Right lobe of liver (tissue), 6 donors: ENCODE measurements at regions not wholly inside any gene's neighbourhood (a gene's known extent, or its start where the extent isn't known, plus 50 kb on each side); places are given as distances from the start of the nearest gene placed in this dataset.

ENCODE experiments used
- ATAC-seq, 4 donors: fragments of 200-7000 bp; cut with Tn5 transposase; one replicate each; pipeline ENCODE4 v1.9.1; 2020; ENCODE audit warnings: mild to moderate bottlenecking in 4 of 4, moderate library complexity in 4 of 4
- DNase-seq, 3 donors: peaks; one replicate each; pipeline ENCODE4 v3.0.0-alpha.2; 2020
- H3K27ac ChIP-seq, 3 donors: fragments of 200-600 bp; one replicate each; pipeline ENCODE4 v1.8.0; 2022
- H3K27me3 ChIP-seq, 2 donors: fragments of 200-600 bp; one replicate each; pipeline ENCODE4 v1.8.0; 2022
- H3K36me3 ChIP-seq, 4 donors: fragments of 200-600 bp; sonication (generic) in 1 of 4; one replicate each; pipeline versions ENCODE4 v1.5.1 to v1.8.0; 2017 to 2022; ENCODE audit warnings: control low read depth in 1 of 4
- H3K4me1 ChIP-seq, 4 donors: fragments of 200-600 bp; sonication (generic) in 1 of 4; one replicate each; pipeline versions ENCODE4 v1.5.1 to v1.8.0; 2017 to 2022; ENCODE audit warnings: control low read depth in 1 of 4
- H3K4me3 ChIP-seq, 3 donors: fragments of 200-600 bp; one replicate each; pipeline ENCODE4 v1.8.0; 2022
- H3K9me3 ChIP-seq, 4 donors: fragments of 200-600 bp; sonication (generic) in 1 of 4; one replicate each; pipeline versions ENCODE4 v1.5.1 to v1.8.0; 2017 to 2022; ENCODE audit warnings: control low read depth in 1 of 4
- POLR2A ChIP-seq: fragments of 450-650 bp; IDR thresholded peaks from one replicate; pipeline ENCODE4 v1.6.1; 2017; ENCODE audit warnings: antibody characterized with exemption, mild to moderate bottlenecking
- WGBS: methylation state at CpG from one replicate; pipeline ENCODE4 v1.1.6; 2018; ENCODE audit warnings: low coverage, low lambda C conversion rate; ENCODE audit not compliant: insufficient coverage; ENCODE audit errors: missing lambda C conversion rate; 5-methylcytosine and 5-hydroxymethylcytosine counted together
- intact Hi-C, 2 donors: fragments of 100-400 bp; cut with DNase I; formaldehyde crosslinking; loops; one replicate each; pipeline versions ENCODE4 v1.11.2 to v1.14.1; 2022
- TF ChIP-seq, protein P1 (sequence below), 4 donors: fragments of 200-600 bp in 3 of 4; fragments of 450-650 bp in 1 of 4; IDR thresholded peaks; one replicate each; pipeline versions ENCODE4 v1.5.1 to v1.8.0; 2016 to 2022; ENCODE audit warnings: antibody characterized with exemption in 4 of 4, mild to moderate bottlenecking in 2 of 4
- donor health status: DM: no; HTN: yes; CAD: no.
- donor health status: DM: no; HTN: no; CAD: no.
- donor health status: DM: no; HTN: no; CAD: no.
- donor health status: DM: no; HTN: yes; CAD: no.
- donor health status: DM: no; HTN: yes; CAD: no.

DNA sequence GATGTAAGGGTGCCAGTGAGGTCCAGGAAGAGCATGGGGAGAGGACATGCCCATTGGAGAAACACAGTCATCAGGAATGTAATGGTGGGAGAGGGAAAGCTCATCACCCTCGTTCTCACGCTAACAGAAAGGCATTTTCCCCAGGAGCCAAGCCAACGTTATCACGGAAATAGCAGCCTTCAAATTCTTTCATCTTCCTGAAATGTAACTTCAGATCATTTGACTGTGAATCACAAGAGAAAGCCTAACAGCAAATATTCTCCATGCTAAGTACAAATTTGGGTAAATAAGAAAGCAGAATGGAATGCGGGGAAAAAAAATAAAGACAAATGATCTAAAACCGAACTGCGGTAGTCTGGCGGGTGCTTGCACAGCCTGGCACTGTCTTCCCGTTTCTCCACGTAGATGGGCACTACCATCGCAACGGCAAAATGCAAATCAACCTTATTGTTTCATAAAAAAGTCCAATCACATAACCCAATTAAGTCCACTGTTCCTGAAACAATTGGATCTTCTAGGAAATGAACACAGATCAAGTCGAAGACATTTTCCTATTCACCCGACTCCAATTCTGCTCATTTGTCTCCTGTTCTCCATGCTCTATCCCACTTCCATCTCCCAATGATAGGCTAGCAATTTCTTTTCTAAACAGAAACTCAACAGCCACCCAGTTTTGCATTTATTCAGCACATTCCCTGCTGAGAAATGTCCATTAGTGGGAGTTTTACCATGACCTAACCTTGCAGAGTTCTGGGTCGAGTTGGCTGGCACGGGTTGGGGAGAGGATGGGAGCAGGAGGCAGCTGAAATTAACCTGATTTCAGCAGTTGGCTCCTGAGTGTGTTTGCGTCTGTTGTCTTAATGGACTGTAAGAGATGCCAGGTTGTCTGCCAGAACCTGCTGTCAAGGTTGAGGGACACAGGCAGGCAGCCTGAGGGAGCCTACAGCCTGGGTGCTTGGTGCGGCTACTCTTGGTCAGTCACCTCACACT lies 74.6 kb upstream of the FRMD4A start:
- TF ChIP-seq, protein P1, sequence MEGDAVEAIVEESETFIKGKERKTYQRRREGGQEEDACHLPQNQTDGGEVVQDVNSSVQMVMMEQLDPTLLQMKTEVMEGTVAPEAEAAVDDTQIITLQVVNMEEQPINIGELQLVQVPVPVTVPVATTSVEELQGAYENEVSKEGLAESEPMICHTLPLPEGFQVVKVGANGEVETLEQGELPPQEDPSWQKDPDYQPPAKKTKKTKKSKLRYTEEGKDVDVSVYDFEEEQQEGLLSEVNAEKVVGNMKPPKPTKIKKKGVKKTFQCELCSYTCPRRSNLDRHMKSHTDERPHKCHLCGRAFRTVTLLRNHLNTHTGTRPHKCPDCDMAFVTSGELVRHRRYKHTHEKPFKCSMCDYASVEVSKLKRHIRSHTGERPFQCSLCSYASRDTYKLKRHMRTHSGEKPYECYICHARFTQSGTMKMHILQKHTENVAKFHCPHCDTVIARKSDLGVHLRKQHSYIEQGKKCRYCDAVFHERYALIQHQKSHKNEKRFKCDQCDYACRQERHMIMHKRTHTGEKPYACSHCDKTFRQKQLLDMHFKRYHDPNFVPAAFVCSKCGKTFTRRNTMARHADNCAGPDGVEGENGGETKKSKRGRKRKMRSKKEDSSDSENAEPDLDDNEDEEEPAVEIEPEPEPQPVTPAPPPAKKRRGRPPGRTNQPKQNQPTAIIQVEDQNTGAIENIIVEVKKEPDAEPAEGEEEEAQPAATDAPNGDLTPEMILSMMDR (IDR thresholded peaks at IDR 0.05) = no peak
- TF ChIP-seq POLR2A = no peak
- H3K4me1 ChIP-seq = no peaks in the 10 kb centered on the region
- DNase-seq (no peak), ATAC-seq (no peak)
- no peaks in the 10 kb centered on the region for H3K27me3 ChIP-seq
- H3K36me3 ChIP-seq = no peaks in the 10 kb centered on the region
- H3K27ac ChIP-seq = no peak overlapping the region
- no peak overlapping the region for H3K4me3 ChIP-seq
- intact Hi-C loops = no loop called here
- no peaks in the 10 kb centered on the region for H3K9me3 ChIP-seq
- 55% methylated on average over 17 of the region's 18 CpGs for WGBS

DNA sequence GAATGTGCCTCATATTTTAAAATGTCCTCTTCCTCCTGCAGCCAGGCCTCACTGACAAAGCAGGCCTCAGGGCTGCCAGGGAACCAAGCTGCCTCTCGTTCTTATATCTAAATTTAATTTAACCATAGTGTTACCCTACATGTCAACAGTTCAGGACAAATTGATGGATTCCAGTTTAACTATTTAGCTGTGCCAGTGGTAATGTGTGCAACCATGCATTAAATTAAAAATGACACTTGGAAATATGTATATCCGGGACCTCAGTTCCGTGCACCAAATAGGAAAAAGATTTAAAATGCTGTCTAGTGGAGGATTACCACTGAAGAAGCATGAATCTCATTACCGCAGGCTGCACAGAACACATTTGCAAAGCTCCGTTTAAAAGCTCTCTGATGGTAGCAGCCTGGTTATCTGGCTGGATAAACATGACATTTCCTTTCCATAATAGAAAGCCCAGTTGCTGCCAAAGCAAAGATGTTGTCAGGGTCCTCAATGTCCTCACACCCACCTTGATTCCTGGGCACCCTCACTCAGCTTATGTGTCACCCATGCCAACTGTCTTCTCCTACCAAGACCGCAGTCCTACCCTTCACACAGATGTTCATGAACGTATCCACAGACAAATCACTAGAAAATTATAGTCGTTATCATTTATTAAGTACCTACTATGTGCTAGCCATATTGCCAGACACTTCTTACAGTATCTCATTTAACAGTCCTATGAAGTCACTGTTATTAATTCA lies 73.3 kb upstream of the FRMD4A start:
- intact Hi-C loops = no loop called here
- WGBS = 58% methylated on average over 8 of the region's 8 CpGs
- H3K27me3 ChIP-seq = no peaks in the 10 kb centered on the region
- H3K4me1 ChIP-seq = no peaks in the 10 kb centered on the region
- H3K27ac ChIP-seq = no peak overlapping the region
- ATAC-seq (no peak), DNase-seq (no peak)
- no peaks in the 10 kb centered on the region for H3K9me3 ChIP-seq
- TF ChIP-seq, protein P1 (IDR thresholded peaks at IDR 0.05) = no peak
- TF ChIP-seq POLR2A = no peak
- H3K4me3 ChIP-seq = no peak overlapping the region
- no peaks in the 10 kb centered on the region for H3K36me3 ChIP-seq

DNA sequence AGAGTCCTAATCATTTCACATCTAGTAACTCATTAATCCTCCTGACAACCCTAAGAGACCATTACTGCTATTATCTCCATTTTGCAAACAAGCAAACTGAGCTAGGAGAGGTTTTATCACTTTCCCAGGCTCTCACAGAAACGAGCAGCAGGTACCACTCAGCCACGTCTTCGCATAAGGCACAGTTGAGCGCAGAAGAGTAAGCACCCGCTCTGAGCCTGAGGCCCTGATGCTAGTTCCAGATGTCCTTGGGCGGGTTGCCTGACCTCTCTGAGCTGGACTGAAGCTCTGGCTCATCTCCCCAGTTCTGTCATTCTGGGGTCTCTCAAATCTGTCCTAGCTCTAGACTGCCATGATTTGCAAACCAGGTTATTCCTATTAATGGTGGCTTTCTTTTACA lies 72.6 kb upstream of the FRMD4A start:
- H3K4me3 ChIP-seq = no peak overlapping the region
- H3K9me3 ChIP-seq = no peaks in the 10 kb centered on the region
- H3K27ac ChIP-seq = no peak overlapping the region
- WGBS = 59% methylated on average over 4 of the region's 6 CpGs
- no peak for TF ChIP-seq POLR2A
- TF ChIP-seq, protein P1 (IDR thresholded peaks at IDR 0.05) = no peak
- no peaks in the 10 kb centered on the region for H3K4me1 ChIP-seq
- DNase-seq (no peak), ATAC-seq (no peak)
- H3K27me3 ChIP-seq = no peaks in the 10 kb centered on the region
- intact Hi-C loops = no loop called here
- no peaks in the 10 kb centered on the region for H3K36me3 ChIP-seq

DNA sequence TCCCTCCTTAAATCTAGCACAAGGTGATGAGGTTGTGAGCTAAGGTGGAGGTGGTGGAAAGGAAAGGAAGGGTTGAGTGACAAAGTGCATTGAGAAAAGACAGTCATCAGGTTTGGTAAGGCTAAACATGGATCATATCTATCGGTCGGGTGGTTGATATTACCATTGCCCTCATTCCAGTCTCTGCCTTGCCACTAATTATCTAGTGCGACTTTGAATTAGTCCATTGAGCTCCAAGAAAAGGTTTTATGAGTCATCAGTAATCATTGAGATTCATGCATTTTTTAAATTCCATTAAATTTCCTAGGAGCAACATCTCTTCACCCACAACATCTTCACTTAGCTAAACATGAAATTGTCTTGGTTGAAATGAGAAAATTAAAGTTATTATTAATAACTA lies 68.9 kb upstream of the FRMD4A start:
- no peaks in the 10 kb centered on the region for H3K9me3 ChIP-seq
- 71% methylated on average over 3 of the region's 3 CpGs for WGBS
- no peak for TF ChIP-seq POLR2A
- TF ChIP-seq, protein P1 (IDR thresholded peaks at IDR 0.05) = no peak

More for the DNA sequence above, 68.9 kb upstream of the FRMD4A start:
- H3K4me1 ChIP-seq = no peaks in the 10 kb centered on the region
- no peaks in the 10 kb centered on the region for H3K36me3 ChIP-seq
- no peak overlapping the region for H3K27ac ChIP-seq
- no peaks in the 10 kb centered on the region for H3K27me3 ChIP-seq
- no peak for DNase-seq
- no peak for ATAC-seq
- intact Hi-C loops = no loop called here
- no peak overlapping the region for H3K4me3 ChIP-seq
